ENCODE measurements at regions not wholly inside any gene's neighbourhood (a gene's known extent, or its start where the extent isn't known, plus 50 kb on each side); places are given as distances from the start of the nearest gene placed in this dataset.
A peak's percentile ranks its signal among the peaks of the same experiment; 100 is the strongest.

GRCh38 chr6:12221856-12222255 is 68.3 kb upstream of the EDN1 start:
- DNase-seq = no peak

DNA sequence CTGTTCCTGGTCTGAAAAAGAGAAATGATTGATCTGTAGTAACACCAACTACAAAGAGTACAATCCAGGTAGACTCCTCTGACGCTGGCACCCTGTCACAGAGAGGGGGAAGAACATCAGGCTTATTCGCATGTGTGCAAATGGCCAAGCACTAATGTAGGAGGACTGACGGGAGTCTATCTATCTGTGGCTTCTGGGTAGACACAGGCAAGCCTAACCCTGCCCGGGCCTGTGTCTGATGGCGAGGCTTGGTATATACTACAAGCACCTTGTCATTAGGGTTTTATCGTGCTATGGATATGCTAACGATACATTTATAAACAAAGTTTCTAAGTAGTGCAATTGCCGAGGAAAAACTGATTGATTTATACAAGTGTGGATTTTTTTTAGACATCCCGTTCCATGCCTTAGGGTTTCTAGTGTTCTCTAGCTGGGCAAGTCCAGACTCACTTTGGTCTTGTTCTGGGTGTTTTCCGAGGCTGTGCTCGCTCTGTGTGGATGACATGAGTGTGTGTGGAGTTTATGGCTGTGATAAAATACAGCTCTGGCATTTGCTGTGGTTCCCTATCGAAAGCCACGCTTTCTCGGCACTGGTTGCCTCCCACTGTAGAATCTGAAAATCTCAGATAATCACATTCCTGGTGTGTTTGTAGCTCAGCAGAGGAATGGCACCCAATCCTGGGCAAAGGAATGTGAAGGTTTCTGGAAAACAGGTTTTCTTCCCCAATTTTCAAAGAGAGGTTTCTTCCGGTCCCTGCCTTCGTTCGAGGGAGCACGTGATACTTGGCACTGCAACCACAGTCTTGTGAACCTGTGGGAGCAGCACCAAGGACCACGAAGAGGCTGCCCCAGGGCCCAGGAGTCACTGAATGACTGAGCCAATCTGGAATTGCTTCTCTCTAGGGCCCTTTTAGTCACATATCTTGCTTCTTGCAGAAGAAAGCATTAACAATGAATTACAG is 67.5 kb upstream of the EDN1 start:
- DNase-seq = no peak

DNA sequence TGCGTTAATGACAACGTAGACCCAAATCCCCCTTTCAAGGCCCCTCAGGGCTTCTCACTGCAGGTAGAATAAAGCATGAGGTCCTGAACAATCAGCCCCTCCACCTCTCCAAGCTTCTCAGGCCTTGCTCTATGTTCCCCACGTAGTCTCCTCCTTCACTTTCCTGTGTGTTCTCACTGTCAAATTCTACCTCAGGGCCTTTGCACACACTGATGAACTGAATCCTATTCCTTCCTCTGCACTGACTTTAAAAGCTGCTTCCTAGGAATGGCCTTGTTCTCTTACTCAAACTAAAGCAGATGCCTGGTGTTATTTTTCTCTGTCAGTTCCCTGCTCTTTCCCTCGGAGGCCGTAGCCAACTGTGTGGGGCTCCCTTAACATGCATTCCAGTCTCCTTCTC is 66.8 kb upstream of the EDN1 start:
- no peak for DNase-seq

- no peak for DNase-seq
These were observed 65.9 kb upstream of the EDN1 start for GRCh38 chr6:12224251-12224650.

DNA sequence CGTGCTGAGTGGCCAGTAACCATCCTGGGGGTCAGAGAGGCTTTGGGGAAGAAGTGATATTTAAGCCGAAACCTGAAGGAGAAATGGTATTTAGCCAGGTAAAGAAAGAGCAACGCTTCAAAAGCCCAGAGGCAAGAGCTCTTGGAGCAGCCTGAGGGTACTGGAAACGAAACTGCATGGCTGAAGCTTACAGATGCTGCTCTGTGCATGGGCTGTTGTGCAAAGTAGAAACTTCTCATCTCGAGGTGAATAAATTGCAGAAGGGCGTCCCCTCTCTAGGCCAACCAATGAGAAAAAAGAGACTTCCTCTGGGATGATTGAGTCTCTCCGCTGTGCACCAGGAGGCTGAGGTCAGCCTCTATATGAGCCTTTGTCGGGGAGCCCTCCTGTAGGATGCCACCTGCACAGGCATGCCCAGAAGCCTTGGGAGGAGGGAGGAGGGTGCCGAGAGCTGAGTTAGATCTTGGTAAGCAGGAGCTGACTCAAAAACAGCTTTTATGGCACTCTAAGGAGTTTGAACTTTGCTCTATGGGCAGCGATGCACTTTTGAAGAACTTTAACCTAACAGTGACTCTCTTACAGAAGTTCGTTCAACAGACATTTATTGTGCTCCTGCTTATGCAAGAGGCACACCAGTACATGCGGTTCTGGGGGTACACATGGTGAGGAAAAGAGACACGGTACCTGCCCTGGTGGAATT is 61.6 kb upstream of the EDN1 start:
- no peak for DNase-seq

DNA sequence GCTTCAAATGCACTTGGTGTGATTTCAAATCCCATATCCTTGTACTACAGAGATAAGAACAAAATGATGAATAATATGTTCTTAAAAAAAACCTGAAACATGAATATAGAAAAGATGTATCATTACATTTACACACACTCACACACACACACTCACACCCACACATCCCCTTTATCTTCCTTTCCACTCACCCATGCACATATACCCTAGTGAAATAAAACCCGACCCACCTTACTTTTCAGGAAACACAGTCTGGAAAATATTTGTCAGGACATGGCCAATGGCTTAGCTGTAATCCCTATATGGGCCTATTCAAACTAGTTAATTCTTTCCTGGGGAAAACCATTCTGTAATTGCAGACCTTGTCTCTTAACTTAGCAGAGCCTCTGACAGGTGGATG is 60.8 kb upstream of the EDN1 start:
- no peak for DNase-seq

DNA sequence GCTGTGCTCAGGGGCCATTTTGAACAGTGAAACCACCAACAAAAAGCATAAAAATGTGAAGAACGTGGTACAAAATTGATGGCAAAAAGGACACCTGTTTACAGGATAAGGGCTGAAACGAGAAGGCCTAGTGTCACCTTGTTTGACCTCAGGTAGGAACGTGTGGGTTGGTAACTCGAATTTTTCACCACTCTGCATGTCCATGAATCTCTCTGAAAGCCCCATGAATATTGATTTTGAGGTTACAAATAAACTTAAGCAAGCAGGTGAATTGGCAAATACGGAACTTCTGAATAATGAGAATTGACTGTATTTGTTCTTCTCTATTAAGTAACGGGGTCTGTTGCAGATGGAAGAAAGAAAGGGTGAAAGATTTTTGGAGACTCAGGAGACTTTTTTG is 59.6 kb upstream of the EDN1 start:
- DNase-seq = no peak

DNA sequence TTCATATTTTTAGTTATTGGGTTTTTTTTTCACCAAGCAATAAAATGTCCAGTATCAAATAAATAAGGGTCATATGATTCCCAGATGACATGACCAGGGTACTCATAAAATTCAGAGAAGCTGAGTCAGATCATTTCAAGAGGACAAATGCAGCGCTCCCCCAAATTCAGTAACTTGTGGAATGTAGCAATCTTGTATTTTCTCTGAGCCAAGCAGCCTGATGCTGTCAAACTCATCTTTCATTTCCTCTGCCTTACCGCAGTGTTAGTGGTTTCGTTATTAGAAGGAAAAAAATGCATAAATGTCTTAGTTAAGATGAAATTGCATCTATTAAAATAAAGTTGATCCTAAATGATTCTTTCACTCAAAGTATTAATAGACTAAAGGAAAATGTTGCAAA is 57.8 kb upstream of the EDN1 start:
- no peak for DNase-seq

DNA sequence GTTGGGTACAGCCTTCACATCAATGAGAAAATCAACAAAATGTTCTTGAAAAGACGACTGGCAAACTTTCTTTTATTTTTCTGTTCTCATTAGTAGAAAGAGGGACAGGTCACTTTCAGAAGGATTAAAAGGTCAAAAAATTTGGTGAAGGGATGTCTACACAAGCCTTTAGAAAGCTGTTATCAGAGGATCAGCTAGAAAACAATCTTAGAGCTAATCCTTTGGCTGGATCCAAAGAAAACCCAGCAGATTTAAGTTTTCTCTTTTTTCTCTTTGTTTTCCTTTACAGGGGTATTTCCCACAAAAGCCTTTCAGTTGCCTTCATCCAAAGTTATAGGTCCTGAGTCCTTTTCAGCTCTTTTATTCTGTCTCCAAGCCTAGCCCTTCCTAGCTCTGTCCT is 57.3 kb upstream of the EDN1 start:
- no peak for DNase-seq

GRCh38 chr6:12233693-12234571 is 56.2 kb upstream of the EDN1 start:
- DNase-seq = peak; percentile 46

GRCh38 chr6:12235341-12235740 is 54.8 kb upstream of the EDN1 start:
- no peak for DNase-seq

- DNase-seq = no peak
These were observed 51.9 kb upstream of the EDN1 start for GRCh38 chr6:12238219-12238618.
